SK-N-SH (cell line): ENCODE measurements at regions not wholly inside any gene's neighbourhood (a gene's known extent, or its start where the extent isn't known, plus 50 kb on each side); places are given as distances from the start of the nearest gene placed in this dataset.

Source experiments
- CTCF ChIA-PET: fragments of 300-600, 350-600 bp; formaldehyde crosslinking; extraction: SDS; loops from one replicate; lab custom pipeline; 2021; lab: Yijun Ruan, JAX
- POLR2A ChIA-PET: fragments of 350-600 bp; sonication (Branson Sonifier 250); formaldehyde crosslinking; extraction: SDS; loops from one replicate; lab custom pipeline; 2020; ENCODE audit warnings: antibody characterized with exemption, inconsistent platforms; lab: Yijun Ruan, JAX
- DNase-seq: peaks from one replicate; pipeline ENCODE4 v3.0.0; 2012
- H2AFZ ChIP-seq: fragments of 200-600 bp; sonication (generic); 2 replicates; pipeline ENCODE4 v1.8.1; 2016; ENCODE audit warnings: antibody characterized with exemption, mild to moderate bottlenecking, low read depth
- H3F3A ChIP-seq: fragments of 200-600 bp; sonication (generic); replicated peaks from 2 replicates; pipeline ENCODE3; 2016; ENCODE audit warnings: antibody characterized with exemption, mild to moderate bottlenecking; ENCODE audit not compliant: insufficient read depth
- H3K27ac ChIP-seq, 2 experiments: fragments of 200-500 bp in 1 of 2; fragments of 200-600 bp in 1 of 2; sonication (Bioruptor generic) in 1 of 2; sonication (generic), shearing (Covaris generic) in 1 of 2; 2 replicates each; pipeline versions ENCODE4 v1.5.1 to v1.6.1; 2014 to 2016; ENCODE audit warnings: low read depth in 2 of 2, inconsistent platforms in 1 of 2, low read length in 1 of 2, mild to moderate bottlenecking in 1 of 2, mixed read lengths in 1 of 2
- H3K27me3 ChIP-seq: fragments of 200-600 bp; sonication (generic), shearing (Covaris generic); 2 replicates; pipeline ENCODE4 v1.6.1; 2016; ENCODE audit warnings: mixed run types; ENCODE audit not compliant: insufficient read depth
- H3K36me3 ChIP-seq, 2 experiments: fragments of 200-500 bp in 1 of 2; fragments of 200-600 bp in 1 of 2; sonication (Bioruptor generic) in 1 of 2; sonication (generic) in 1 of 2; replicated peaks in 1 of 2; 2 replicates each; pipeline versions ENCODE3 to v1.5.1; 2014 to 2016; ENCODE audit warnings: low read length in 1 of 2, mild to moderate bottlenecking in 1 of 2; ENCODE audit not compliant: insufficient read depth in 2 of 2, control insufficient read depth in 1 of 2
- H3K4me1 ChIP-seq, 2 experiments: fragments of 200-500 bp in 1 of 2; fragments of 200-600 bp in 1 of 2; sonication (Bioruptor generic) in 1 of 2; sonication (generic), shearing (Covaris generic) in 1 of 2; 2 replicates each; pipeline versions ENCODE4 v1.5.1 to v1.6.1; 2014 to 2016; ENCODE audit warnings: low read depth in 1 of 2, low read length in 1 of 2, mixed run types in 1 of 2; ENCODE audit not compliant: insufficient read depth in 2 of 2, control insufficient read depth in 1 of 2
- H3K4me2 ChIP-seq: fragments of 200-600 bp; sonication (generic), shearing (Covaris generic); 2 replicates; pipeline ENCODE4 v1.6.1; 2017; ENCODE audit warnings: mixed run types
- H3K4me3 ChIP-seq, 2 experiments: fragments of 200-500 bp in 1 of 2; fragments of 200-600 bp in 1 of 2; sonication (Bioruptor generic) in 1 of 2; sonication (generic), shearing (Covaris generic) in 1 of 2; 2 replicates each; pipeline versions ENCODE4 v1.5.1 to v1.8.1; 2014 to 2016; ENCODE audit warnings: low read depth in 2 of 2, inconsistent platforms in 1 of 2, low read length in 1 of 2, mild to moderate bottlenecking in 1 of 2, mixed read lengths in 1 of 2, moderate library complexity in 1 of 2
- H3K79me2 ChIP-seq: fragments of 200-600 bp; sonication (generic); 2 replicates; pipeline ENCODE4 v1.8.1; 2017; ENCODE audit warnings: mild to moderate bottlenecking; ENCODE audit not compliant: insufficient read depth
- H3K9ac ChIP-seq: fragments of 200-600 bp; sonication (generic); 2 replicates; pipeline ENCODE4 v1.6.1; 2017; ENCODE audit warnings: mixed run types
- H3K9me2 ChIP-seq: fragments of 200-600 bp; sonication (generic); 2 replicates; pipeline ENCODE4 v1.6.1; 2017; ENCODE audit warnings: mixed run types
- H3K9me3 ChIP-seq: fragments of 200-600 bp; sonication (generic); 2 replicates; pipeline ENCODE4 v1.6.1; 2017; ENCODE audit warnings: mixed run types, mild to moderate bottlenecking, moderate library complexity
- H4K20me1 ChIP-seq: fragments of 200-600 bp; sonication (generic); 2 replicates; pipeline ENCODE4 v1.6.1; 2017; ENCODE audit warnings: mild to moderate bottlenecking, mixed run types; ENCODE audit not compliant: insufficient read depth
- ELF1 ChIP-seq: IDR thresholded peaks from 2 replicates; pipeline ENCODE4 v1.4.0; 2012
- EZH2phosphoT487 ChIP-seq: fragments of 200-600 bp; sonication (generic); IDR thresholded peaks from 2 replicates; pipeline ENCODE4 v1.6.1; 2017; ENCODE audit warnings: low read depth, mixed run types, mild to moderate bottlenecking, antibody characterized with exemption, moderate library complexity, borderline replicate concordance
- FOXM1 ChIP-seq: IDR thresholded peaks from 2 replicates; pipeline ENCODE4 v1.4.0; 2012; ENCODE audit warnings: low read depth, mild to moderate bottlenecking
- GATA2 ChIP-seq: sonication (generic); formaldehyde crosslinking; IDR thresholded peaks from 2 replicates; pipeline ENCODE4 v1.5.0; 2020; ENCODE audit warnings: mild to moderate bottlenecking, missing genetic modification reagents
- JUND ChIP-seq: IDR thresholded peaks from 2 replicates; pipeline ENCODE4 v1.4.0; 2012
- MEF2A ChIP-seq: IDR thresholded peaks from 2 replicates; pipeline ENCODE4 v1.4.0; 2012; ENCODE audit warnings: low read depth, borderline replicate concordance
- NRF1 ChIP-seq: IDR thresholded peaks from 2 replicates; pipeline ENCODE4 v1.6.1; 2012; ENCODE audit warnings: low read depth, mild to moderate bottlenecking, low read length
- POLR2AphosphoS5 ChIP-seq: IDR thresholded peaks from 2 replicates; pipeline ENCODE4 v1.6.1; 2012; ENCODE audit warnings: low read depth, low read length
- TEAD4 ChIP-seq: IDR thresholded peaks from 2 replicates; pipeline ENCODE4 v1.4.0; 2012; ENCODE audit warnings: mild to moderate bottlenecking, borderline replicate concordance; ENCODE audit not compliant: insufficient read depth
- WGBS: methylation state at CpG from one replicate; pipeline ENCODE4 v1.1.6; 2017; ENCODE audit warnings: low lambda C conversion rate; 5-methylcytosine and 5-hydroxymethylcytosine counted together
- TF ChIP-seq, protein P1 (sequence below): IDR thresholded peaks from 2 replicates; pipeline ENCODE4 v1.4.0; 2012; ENCODE audit warnings: low read depth, borderline replicate concordance
- TF ChIP-seq, protein P2 (sequence below): IDR thresholded peaks from 2 replicates; pipeline ENCODE4 v1.6.1; 2012; ENCODE audit warnings: mild to moderate bottlenecking, low read depth, low read length, moderate library complexity
- TF ChIP-seq, protein P3 (sequence below): fragments of 150-350 bp; IDR thresholded peaks from 2 replicates; pipeline ENCODE4 v1.6.1; 2017; ENCODE audit warnings: antibody characterized with exemption, low read length, low read depth, borderline replicate concordance
- TF ChIP-seq, protein P4 (sequence below): IDR thresholded peaks from 2 replicates; pipeline ENCODE4 v1.4.0; 2012; ENCODE audit warnings: low read depth, borderline replicate concordance
- TF ChIP-seq, protein P5 (sequence below): fragments of 150-350 bp; IDR thresholded peaks from 2 replicates; pipeline ENCODE4 v1.6.1; 2016; ENCODE audit warnings: mild to moderate bottlenecking, low read depth, low read length

- Histone ChIP-seq H3K27ac (no peak overlapping the region), H3K4me1 (no peaks in the 10 kb centered on the region; a peak in 1 of 4 replicates), H4K20me1 (no peaks in the 10 kb centered on the region), H3K4me3 (no peak overlapping the region), H3K4me2 (no peak overlapping the region), H3K27me3 (no peaks in the 10 kb centered on the region), H3K36me3 (no peaks in the 10 kb centered on the region), H3K9ac (no peak overlapping the region), H2AFZ (no peak overlapping the region), H3F3A (no peaks in the 10 kb centered on the region), H3K79me2 (no peaks in the 10 kb centered on the region), H3K9me2 (no peaks in the 10 kb centered on the region), H3K9me3 (no peaks in the 10 kb centered on the region)
- 4% methylated on average over 2 of the region's 2 CpGs for WGBS
- TF ChIP-seq TEAD4 = no peak
- TF ChIP-seq, protein P1, sequence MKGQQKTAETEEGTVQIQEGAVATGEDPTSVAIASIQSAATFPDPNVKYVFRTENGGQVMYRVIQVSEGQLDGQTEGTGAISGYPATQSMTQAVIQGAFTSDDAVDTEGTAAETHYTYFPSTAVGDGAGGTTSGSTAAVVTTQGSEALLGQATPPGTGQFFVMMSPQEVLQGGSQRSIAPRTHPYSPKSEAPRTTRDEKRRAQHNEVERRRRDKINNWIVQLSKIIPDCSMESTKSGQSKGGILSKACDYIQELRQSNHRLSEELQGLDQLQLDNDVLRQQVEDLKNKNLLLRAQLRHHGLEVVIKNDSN = no peak
- TF ChIP-seq, protein P2, sequence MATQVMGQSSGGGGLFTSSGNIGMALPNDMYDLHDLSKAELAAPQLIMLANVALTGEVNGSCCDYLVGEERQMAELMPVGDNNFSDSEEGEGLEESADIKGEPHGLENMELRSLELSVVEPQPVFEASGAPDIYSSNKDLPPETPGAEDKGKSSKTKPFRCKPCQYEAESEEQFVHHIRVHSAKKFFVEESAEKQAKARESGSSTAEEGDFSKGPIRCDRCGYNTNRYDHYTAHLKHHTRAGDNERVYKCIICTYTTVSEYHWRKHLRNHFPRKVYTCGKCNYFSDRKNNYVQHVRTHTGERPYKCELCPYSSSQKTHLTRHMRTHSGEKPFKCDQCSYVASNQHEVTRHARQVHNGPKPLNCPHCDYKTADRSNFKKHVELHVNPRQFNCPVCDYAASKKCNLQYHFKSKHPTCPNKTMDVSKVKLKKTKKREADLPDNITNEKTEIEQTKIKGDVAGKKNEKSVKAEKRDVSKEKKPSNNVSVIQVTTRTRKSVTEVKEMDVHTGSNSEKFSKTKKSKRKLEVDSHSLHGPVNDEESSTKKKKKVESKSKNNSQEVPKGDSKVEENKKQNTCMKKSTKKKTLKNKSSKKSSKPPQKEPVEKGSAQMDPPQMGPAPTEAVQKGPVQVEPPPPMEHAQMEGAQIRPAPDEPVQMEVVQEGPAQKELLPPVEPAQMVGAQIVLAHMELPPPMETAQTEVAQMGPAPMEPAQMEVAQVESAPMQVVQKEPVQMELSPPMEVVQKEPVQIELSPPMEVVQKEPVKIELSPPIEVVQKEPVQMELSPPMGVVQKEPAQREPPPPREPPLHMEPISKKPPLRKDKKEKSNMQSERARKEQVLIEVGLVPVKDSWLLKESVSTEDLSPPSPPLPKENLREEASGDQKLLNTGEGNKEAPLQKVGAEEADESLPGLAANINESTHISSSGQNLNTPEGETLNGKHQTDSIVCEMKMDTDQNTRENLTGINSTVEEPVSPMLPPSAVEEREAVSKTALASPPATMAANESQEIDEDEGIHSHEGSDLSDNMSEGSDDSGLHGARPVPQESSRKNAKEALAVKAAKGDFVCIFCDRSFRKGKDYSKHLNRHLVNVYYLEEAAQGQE = no peak
- TF ChIP-seq, protein P3, sequence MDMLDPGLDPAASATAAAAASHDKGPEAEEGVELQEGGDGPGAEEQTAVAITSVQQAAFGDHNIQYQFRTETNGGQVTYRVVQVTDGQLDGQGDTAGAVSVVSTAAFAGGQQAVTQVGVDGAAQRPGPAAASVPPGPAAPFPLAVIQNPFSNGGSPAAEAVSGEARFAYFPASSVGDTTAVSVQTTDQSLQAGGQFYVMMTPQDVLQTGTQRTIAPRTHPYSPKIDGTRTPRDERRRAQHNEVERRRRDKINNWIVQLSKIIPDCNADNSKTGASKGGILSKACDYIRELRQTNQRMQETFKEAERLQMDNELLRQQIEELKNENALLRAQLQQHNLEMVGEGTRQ = no peak
- TF ChIP-seq POLR2AphosphoS5 = no peak
- TF ChIP-seq GATA2 (CRISPR knock-in tag) = no peak
- TF ChIP-seq NRF1 = no peak
- no peak for TF ChIP-seq EZH2phosphoT487
- no peak for TF ChIP-seq FOXM1
- TF ChIP-seq, protein P4, sequence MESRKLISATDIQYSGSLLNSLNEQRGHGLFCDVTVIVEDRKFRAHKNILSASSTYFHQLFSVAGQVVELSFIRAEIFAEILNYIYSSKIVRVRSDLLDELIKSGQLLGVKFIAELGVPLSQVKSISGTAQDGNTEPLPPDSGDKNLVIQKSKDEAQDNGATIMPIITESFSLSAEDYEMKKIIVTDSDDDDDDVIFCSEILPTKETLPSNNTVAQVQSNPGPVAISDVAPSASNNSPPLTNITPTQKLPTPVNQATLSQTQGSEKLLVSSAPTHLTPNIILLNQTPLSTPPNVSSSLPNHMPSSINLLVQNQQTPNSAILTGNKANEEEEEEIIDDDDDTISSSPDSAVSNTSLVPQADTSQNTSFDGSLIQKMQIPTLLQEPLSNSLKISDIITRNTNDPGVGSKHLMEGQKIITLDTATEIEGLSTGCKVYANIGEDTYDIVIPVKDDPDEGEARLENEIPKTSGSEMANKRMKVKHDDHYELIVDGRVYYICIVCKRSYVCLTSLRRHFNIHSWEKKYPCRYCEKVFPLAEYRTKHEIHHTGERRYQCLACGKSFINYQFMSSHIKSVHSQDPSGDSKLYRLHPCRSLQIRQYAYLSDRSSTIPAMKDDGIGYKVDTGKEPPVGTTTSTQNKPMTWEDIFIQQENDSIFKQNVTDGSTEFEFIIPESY = no peak
- TF ChIP-seq ELF1 = no peak
- TF ChIP-seq, protein P5, sequence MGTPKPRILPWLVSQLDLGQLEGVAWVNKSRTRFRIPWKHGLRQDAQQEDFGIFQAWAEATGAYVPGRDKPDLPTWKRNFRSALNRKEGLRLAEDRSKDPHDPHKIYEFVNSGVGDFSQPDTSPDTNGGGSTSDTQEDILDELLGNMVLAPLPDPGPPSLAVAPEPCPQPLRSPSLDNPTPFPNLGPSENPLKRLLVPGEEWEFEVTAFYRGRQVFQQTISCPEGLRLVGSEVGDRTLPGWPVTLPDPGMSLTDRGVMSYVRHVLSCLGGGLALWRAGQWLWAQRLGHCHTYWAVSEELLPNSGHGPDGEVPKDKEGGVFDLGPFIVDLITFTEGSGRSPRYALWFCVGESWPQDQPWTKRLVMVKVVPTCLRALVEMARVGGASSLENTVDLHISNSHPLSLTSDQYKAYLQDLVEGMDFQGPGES = no peak
- TF ChIP-seq JUND = no peak
- TF ChIP-seq MEF2A = no peak
- DNase-seq = no peak
- ChIA-PET POLR2A (no interaction called here), CTCF (interaction anchor here (2.0 kb wide), 1 partner anchor 81 kb away, joined by 5 read pairs; no protein-coding TSS in a partner anchor)
These were observed 617.6 kb upstream of the EEF2KMT start for GRCh38 chr16:5715155-5715554.
